Omental fat pad (tissue), 3 donors: ENCODE measurements at regions not wholly inside any gene's neighbourhood (a gene's known extent, or its start where the extent isn't known, plus 50 kb on each side); places are given as distances from the start of the nearest gene placed in this dataset.

Experiments used
- ATAC-seq: fragments of 150-250 bp; one replicate; pipeline ENCODE4 v1.9.1; 2016; ENCODE audit warnings: mild to moderate bottlenecking, moderate library complexity; ENCODE audit not compliant: low FRiP score
- DNase-seq: peaks from one replicate; pipeline ENCODE4 v3.0.0-alpha.2; 2019; ENCODE audit warnings: low spot score
- TF ChIP-seq, protein P1 (sequence below), 3 donors: fragments of 450-650 bp; IDR thresholded peaks; one replicate each; pipeline ENCODE4 v1.5.1; 2016 to 2017; ENCODE audit warnings: antibody characterized with exemption in 3 of 3, mild to moderate bottlenecking in 3 of 3, moderate library complexity in 2 of 3

DNA sequence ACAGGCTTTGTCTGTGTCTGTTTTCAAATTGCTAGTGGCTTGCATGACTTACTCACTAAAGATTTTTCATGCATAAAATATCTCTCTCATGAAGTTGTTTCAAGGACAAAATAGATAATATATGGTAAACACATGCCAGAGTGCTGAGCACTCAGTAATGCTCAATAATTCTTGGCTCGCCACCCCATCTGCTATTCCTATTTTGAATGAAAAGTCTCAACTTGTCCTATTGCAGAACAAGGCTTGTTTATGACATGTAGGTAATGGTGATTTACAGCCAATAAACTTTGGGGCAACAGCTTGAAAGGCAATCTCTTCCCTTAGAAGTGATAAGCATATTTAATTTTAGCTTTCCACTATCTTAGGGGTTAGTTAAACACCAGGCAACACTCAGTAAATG lies 789.0 kb upstream of the ROBO1 start:
- TF ChIP-seq, protein P1, sequence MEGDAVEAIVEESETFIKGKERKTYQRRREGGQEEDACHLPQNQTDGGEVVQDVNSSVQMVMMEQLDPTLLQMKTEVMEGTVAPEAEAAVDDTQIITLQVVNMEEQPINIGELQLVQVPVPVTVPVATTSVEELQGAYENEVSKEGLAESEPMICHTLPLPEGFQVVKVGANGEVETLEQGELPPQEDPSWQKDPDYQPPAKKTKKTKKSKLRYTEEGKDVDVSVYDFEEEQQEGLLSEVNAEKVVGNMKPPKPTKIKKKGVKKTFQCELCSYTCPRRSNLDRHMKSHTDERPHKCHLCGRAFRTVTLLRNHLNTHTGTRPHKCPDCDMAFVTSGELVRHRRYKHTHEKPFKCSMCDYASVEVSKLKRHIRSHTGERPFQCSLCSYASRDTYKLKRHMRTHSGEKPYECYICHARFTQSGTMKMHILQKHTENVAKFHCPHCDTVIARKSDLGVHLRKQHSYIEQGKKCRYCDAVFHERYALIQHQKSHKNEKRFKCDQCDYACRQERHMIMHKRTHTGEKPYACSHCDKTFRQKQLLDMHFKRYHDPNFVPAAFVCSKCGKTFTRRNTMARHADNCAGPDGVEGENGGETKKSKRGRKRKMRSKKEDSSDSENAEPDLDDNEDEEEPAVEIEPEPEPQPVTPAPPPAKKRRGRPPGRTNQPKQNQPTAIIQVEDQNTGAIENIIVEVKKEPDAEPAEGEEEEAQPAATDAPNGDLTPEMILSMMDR (IDR thresholded peaks at IDR 0.05), result no peak
- DNase-seq (no peak), ATAC-seq (no peak)

DNA sequence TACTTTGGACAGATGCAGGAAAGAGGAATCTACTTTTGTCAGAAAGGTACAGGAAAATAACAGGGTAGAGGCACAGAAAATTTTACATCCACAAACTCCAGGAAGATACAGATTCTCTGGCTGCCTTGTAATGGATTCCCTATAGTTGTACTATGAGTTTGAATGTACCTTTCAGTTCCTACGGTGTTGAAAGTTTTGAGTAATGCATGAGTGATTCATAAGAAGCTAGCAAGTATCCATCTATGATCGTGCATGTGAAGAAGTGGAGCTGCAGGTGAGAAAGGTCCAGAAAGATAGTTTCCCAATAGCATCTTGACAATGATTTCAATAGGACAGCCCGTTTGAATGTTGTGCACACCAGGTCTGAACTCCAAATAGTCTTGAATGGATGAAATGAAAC lies 786.5 kb upstream of the ROBO1 start:
- no peak for ATAC-seq
- DNase-seq, result no peak
- TF ChIP-seq, protein P1 (IDR thresholded peaks at IDR 0.05), result no peak

DNA sequence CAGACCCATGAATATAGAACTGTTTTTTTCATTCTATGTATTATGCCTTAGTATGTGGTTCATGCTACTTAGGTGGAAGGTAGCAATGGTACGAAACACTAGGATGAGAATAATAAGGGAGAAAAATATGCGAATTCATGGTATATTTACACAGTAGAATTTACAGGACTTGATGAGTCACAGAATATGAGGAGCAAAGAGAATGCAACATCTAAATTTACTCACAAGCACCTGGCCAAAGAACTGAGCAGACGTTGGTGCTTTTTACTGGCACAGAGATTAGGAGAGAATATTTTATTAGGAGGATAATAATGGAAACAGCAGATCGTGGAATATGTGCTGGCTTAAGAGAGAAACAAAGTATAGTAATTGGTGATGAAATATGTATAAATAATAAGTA lies 785.4 kb upstream of the ROBO1 start:
- ATAC-seq (no peak), DNase-seq (no peak)
- TF ChIP-seq, protein P1 (IDR thresholded peaks at IDR 0.05), result no peak

DNA sequence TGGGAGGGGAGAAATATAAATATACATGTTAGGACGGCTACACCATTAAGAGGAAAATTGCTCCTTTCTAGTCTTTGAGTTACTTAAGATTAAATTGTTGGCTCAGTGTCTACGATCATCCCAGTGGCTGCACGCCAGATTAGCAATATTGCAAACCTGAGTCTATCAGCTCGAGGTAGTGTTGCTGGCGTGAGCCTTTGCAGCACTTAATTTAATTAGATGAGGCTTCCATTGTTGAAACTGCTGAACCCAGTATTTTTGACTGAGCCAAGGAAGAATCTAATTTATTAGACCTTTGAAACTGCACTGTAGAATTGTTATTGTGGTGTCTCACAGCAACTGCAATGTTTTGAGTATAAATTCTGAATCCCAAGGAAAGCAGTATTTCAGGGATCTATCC lies 782.4 kb upstream of the ROBO1 start:
- ATAC-seq (no peak), DNase-seq (no peak)
- TF ChIP-seq, protein P1 (IDR thresholded peaks at IDR 0.05), result no peak

DNA sequence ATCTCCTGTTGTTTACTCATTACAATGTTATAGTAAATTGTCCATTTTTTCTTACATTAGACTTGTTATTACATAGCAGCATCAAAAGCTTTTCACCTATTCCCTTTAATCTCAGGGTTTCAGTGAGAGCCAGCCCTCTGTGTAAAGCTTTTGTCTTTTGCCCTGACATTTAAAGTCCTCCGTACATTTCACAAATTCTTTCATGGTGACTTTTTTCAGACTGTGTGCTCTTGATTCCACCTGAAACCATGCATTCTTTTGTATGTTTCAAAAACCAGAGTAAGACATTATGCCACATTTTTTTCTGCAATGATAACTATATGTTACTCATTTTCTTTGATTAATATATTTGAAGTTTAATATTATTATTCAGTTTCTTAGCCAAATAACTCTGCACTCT lies 781.4 kb upstream of the ROBO1 start:
- DNase-seq, result no peak
- ATAC-seq, result no peak
- TF ChIP-seq, protein P1 (IDR thresholded peaks at IDR 0.05), result no peak

GRCh38 chr3:80543154-80543553 lies 775.4 kb upstream of the ROBO1 start:
- TF ChIP-seq, protein P1 (IDR thresholded peaks at IDR 0.05), result no peak
- no peak for DNase-seq
- ATAC-seq, result no peak

DNA sequence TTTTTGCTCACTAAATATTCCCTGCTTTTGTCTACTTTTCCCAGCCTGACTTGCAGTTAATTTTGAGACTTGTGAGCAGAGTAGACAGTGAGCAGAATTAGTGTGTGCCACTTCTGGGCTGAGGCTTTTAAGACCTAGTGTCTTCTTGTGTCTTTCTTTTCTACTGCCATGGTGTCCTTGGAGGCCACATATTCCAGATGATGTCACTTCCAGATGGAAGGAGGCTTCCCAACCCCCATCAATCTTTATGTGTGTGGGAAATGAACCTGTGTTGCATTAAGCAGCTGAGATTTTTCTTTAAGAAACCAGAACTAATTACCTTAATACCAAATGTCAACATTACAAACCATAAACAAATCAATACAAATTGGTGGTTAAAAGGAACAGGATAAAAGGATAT lies 774.7 kb upstream of the ROBO1 start:
- ATAC-seq (no peak), DNase-seq (no peak)
- TF ChIP-seq, protein P1 (IDR thresholded peaks at IDR 0.05), result no peak
